22Rv1 (cell line): ENCODE measurements at regions not wholly inside any gene's neighbourhood (a gene's known extent, or its start where the extent isn't known, plus 50 kb on each side); places are given as distances from the start of the nearest gene placed in this dataset.
"Not testable (repeated sequence)": the region's sequence is repeated elsewhere in the genome, so short reads cannot be mapped to it uniquely, and the experiment has no call there.

ENCODE experiments used
- H3K27ac ChIP-seq: fragments of 450-650 bp; 2 replicates; pipeline ENCODE4 v1.5.1; 2017
- CTCF ChIP-seq: fragments of 450-650 bp; IDR thresholded peaks from 2 replicates; pipeline ENCODE4 v1.5.1; 2017; ENCODE audit warnings: mild to moderate bottlenecking
- ZFX ChIP-seq: fragments of 450-650 bp; IDR thresholded peaks from 2 replicates; pipeline ENCODE4 v1.6.1; 2017; ENCODE audit warnings: antibody characterized with exemption, borderline replicate concordance

- TF ChIP-seq CTCF (no peak), ZFX (no peak)
- H3K27ac ChIP-seq: no peak overlapping the region
Observed at GRCh38 chr10:130715686-130716670, 579.8 kb downstream of the GLRX3 start.

GRCh38 chr10:130717083-130717482, 580.9 kb downstream of the GLRX3 start:
- H3K27ac ChIP-seq: no peak overlapping the region
- TF ChIP-seq CTCF (no peak), ZFX (no peak)

- H3K27ac ChIP-seq: not testable (repeated sequence)
Observed at GRCh38 chr10:130718744-130719447, 582.7 kb downstream of the GLRX3 start.

DNA sequence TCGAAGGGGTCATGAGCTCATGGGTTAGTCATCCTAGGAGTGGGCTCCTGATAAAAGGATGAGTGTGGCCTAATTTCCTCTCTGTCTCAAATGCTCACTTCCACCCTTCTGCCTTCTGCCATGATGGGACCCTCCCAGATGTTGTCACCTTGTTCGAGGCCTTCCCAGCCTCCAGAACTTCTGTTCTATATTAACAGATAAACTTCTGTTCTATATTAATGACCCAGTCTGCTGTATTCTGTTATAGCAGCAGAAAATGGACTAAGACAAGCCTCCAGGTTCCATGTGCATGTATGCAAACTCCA, 583.2 kb downstream of the GLRX3 start:
- TF ChIP-seq ZFX (no peak), CTCF (no peak)
- H3K27ac ChIP-seq: no peak overlapping the region

GRCh38 chr10:130720235-130720634, 584.0 kb downstream of the GLRX3 start:
- no peak overlapping the region for H3K27ac ChIP-seq
- TF ChIP-seq CTCF: no peak
- TF ChIP-seq ZFX: no peak

GRCh38 chr10:130721971-130722370, 585.8 kb downstream of the GLRX3 start:
- H3K27ac ChIP-seq: no peak overlapping the region
- no peak for TF ChIP-seq CTCF
- TF ChIP-seq ZFX: no peak

DNA sequence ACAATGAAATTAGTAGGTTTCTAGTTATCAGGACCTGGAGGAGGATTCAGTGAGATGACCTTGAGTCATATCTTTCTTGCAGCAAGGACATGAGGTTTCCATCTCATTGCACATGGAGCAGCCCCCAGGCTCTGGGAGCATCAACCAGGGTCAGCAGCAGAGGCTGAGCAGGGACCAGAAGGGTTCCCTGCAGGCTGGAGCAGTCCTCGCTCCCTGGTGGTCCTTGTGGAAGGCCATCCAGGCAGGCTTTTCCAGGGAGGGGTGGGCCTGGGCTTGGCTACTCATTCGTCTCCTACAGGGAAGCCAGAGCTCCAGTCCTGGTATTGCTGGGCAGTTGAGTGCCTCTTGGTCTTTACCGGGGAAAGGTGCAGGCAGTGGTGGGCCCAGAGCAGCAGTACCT, 587.5 kb downstream of the GLRX3 start:
- TF ChIP-seq CTCF (no peak), ZFX (no peak)
- no peak overlapping the region for H3K27ac ChIP-seq
